Muscle layer of duodenum (tissue), 2 donors: ENCODE measurements at regions not wholly inside any gene's neighbourhood (a gene's known extent, or its start where the extent isn't known, plus 50 kb on each side); places are given as distances from the start of the nearest gene placed in this dataset.

Experiments used
- H3K27ac ChIP-seq: one replicate; pipeline ENCODE4 v1.7.0; 2013; ENCODE audit warnings: mild to moderate bottlenecking, low read length
- H3K27me3 ChIP-seq: one replicate; pipeline ENCODE4 v1.7.0; 2013; ENCODE audit warnings: low read depth, mild to moderate bottlenecking, control low read depth, low read length
- H3K36me3 ChIP-seq, 2 donors: one replicate each; pipeline ENCODE4 v1.7.0; 2013; ENCODE audit warnings: low read length in 2 of 2, control low read depth in 1 of 2, mild to moderate bottlenecking in 1 of 2; ENCODE audit not compliant: insufficient read depth in 2 of 2, control insufficient read depth in 1 of 2
- H3K4me1 ChIP-seq, 2 donors: one replicate each; pipeline ENCODE4 v1.7.0; 2013; ENCODE audit warnings: low read length in 2 of 2, mild to moderate bottlenecking in 2 of 2, control low read depth in 1 of 2, moderate library complexity in 1 of 2; ENCODE audit not compliant: insufficient read depth in 2 of 2, control insufficient read depth in 1 of 2
- H3K4me3 ChIP-seq, 2 donors: one replicate each; pipeline ENCODE4 v1.7.0; 2013; ENCODE audit warnings: low read length in 2 of 2, low read depth in 1 of 2, mild to moderate bottlenecking in 1 of 2
- H3K9me3 ChIP-seq, 2 donors: one replicate each; pipeline ENCODE4 v1.7.0; 2013; ENCODE audit warnings: low read length in 2 of 2, control low read depth in 1 of 2, mild to moderate bottlenecking in 1 of 2; ENCODE audit not compliant: control insufficient read depth in 1 of 2
- donor health status: healthy.

GRCh38 chr5:53368516-53368915 lies 111.9 kb upstream of the FST start:
- Histone ChIP-seq H3K27me3 (no peaks in the 10 kb centered on the region), H3K4me1 (no peaks in the 10 kb centered on the region)

GRCh38 chr5:53368966-53369605 lies 111.3 kb upstream of the FST start:
- Histone ChIP-seq H3K36me3 (no peaks in the 10 kb centered on the region), H3K27me3 (no peaks in the 10 kb centered on the region), H3K9me3 (no peaks in the 10 kb centered on the region), H3K27ac (no peak overlapping the region), H3K4me3 (no peak overlapping the region), H3K4me1 (no peaks in the 10 kb centered on the region)

More at GRCh38 chr5:53368516-53368915, 111.9 kb upstream of the FST start:
- Histone ChIP-seq H3K27ac (no peak overlapping the region), H3K9me3 (no peaks in the 10 kb centered on the region), H3K4me3 (no peak overlapping the region), H3K36me3 (no peaks in the 10 kb centered on the region)

GRCh38 chr5:53369681-53370080 lies 110.7 kb upstream of the FST start:
- Histone ChIP-seq H3K4me3 (no peak overlapping the region), H3K9me3 (no peaks in the 10 kb centered on the region), H3K27me3 (no peaks in the 10 kb centered on the region), H3K27ac (no peak overlapping the region), H3K4me1 (no peaks in the 10 kb centered on the region), H3K36me3 (no peaks in the 10 kb centered on the region)

GRCh38 chr5:53373451-53374158 lies 106.8 kb upstream of the FST start:
- H3K36me3 ChIP-seq = no peaks in the 10 kb centered on the region
- H3K4me3 ChIP-seq = no peak overlapping the region
- no peaks in the 10 kb centered on the region for H3K27me3 ChIP-seq
- H3K9me3 ChIP-seq = no peaks in the 10 kb centered on the region
- no peak overlapping the region for H3K27ac ChIP-seq
- H3K4me1 ChIP-seq = no peaks in the 10 kb centered on the region

GRCh38 chr5:53376853-53377252 lies 103.6 kb upstream of the FST start:
- Histone ChIP-seq H3K27ac (no peak overlapping the region), H3K9me3 (no peaks in the 10 kb centered on the region), H3K4me1 (no peaks in the 10 kb centered on the region), H3K4me3 (no peak overlapping the region), H3K36me3 (no peaks in the 10 kb centered on the region), H3K27me3 (no peaks in the 10 kb centered on the region)

- Histone ChIP-seq H3K9me3 (no peaks in the 10 kb centered on the region), H3K36me3 (no peaks in the 10 kb centered on the region), H3K27me3 (no peaks in the 10 kb centered on the region), H3K27ac (no peak overlapping the region), H3K4me3 (no peak overlapping the region), H3K4me1 (no peaks in the 10 kb centered on the region)
Observed at GRCh38 chr5:53378190-53378589, 102.2 kb upstream of the FST start.

- Histone ChIP-seq H3K27ac (no peak overlapping the region), H3K9me3 (no peaks in the 10 kb centered on the region), H3K4me3 (no peak overlapping the region), H3K27me3 (no peaks in the 10 kb centered on the region), H3K36me3 (no peaks in the 10 kb centered on the region), H3K4me1 (no peaks in the 10 kb centered on the region)
Observed at GRCh38 chr5:53378590-53379247, 101.7 kb upstream of the FST start.

- peaks cover 5 to 17% of the 10 kb centered on the region in 2 donors for H3K9me3 ChIP-seq
- H3K36me3 ChIP-seq = no peaks in the 10 kb centered on the region
- H3K4me3 ChIP-seq = no peak overlapping the region
- no peak overlapping the region for H3K27ac ChIP-seq
- H3K27me3 ChIP-seq = no peaks in the 10 kb centered on the region
- no peaks in the 10 kb centered on the region for H3K4me1 ChIP-seq
Observed at GRCh38 chr5:53386341-53386740, 94.1 kb upstream of the FST start.

GRCh38 chr5:53389093-53389492 lies 91.3 kb upstream of the FST start:
- peaks cover 5 to 20% of the 10 kb centered on the region in 2 donors for H3K9me3 ChIP-seq
- no peak overlapping the region for H3K27ac ChIP-seq
- H3K4me3 ChIP-seq = no peak overlapping the region
- H3K27me3 ChIP-seq = no peaks in the 10 kb centered on the region
- no peaks in the 10 kb centered on the region for H3K4me1 ChIP-seq
- H3K36me3 ChIP-seq = no peaks in the 10 kb centered on the region

- no peaks in the 10 kb centered on the region for H3K4me1 ChIP-seq
- H3K27ac ChIP-seq = no peak overlapping the region
- no peak overlapping the region for H3K4me3 ChIP-seq
- H3K27me3 ChIP-seq = no peaks in the 10 kb centered on the region
- H3K9me3 ChIP-seq = peaks cover 5 to 20% of the 10 kb centered on the region in 2 donors
- H3K36me3 ChIP-seq = no peaks in the 10 kb centered on the region
Observed at GRCh38 chr5:53392073-53392472, 88.4 kb upstream of the FST start.

- no peaks in the 10 kb centered on the region for H3K36me3 ChIP-seq
- no peak overlapping the region for H3K27ac ChIP-seq
- H3K4me3 ChIP-seq = no peak overlapping the region
- no peaks in the 10 kb centered on the region for H3K4me1 ChIP-seq
- H3K9me3 ChIP-seq = peaks cover 0 to 9% of the 10 kb centered on the region in 2 donors
- no peaks in the 10 kb centered on the region for H3K27me3 ChIP-seq
Observed at GRCh38 chr5:53394808-53395207, 85.6 kb upstream of the FST start.
